ENCODE measurements at regions not wholly inside any gene's neighbourhood (a gene's known extent, or its start where the extent isn't known, plus 50 kb on each side); places are given as distances from the start of the nearest gene placed in this dataset.
"Not testable (repeated sequence)": the region's sequence is repeated elsewhere in the genome, so short reads cannot be mapped to it uniquely, and the experiment has no call there.

DNA sequence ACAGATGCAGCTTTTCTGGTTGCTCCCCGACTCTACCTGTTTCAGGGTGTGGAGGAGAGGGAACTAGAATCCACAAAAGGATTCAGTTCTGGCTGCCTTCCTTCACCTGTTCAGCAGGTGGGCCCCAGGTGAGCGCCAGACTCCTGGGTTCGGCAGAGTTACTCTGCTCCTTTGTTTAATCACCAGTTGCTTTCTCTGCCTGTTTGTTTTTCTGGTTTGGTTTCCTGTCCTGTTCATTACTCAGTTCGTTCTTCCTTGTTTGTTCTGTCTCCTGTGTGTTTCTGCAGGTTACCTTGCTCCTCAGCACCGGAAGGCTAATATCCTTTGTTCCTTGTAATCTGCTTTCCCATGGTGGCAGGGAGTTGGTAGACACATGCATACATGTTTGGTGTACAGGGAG, 508.5 kb upstream of the ATP11B start:
- no peak for DNase-seq

DNA sequence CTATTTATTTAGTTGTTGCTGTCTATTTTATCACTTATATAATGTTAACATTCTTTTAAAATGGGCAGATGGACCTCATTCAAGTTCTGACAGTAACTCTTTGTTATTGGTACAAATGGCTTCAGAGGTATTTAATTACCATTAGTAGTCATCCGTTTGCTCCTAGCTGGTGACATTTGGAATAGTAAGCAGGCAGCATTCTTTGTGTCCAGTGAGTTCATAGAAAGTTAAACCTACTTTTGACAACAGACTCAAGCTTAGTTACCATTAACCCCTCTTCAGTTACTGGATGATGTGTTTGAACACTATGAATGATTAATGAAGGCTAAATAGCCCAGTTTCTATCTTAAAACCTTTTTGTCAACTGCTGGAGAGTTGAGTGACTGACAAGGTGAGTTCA, 500.7 kb upstream of the ATP11B start:
- no peak for DNase-seq

DNA sequence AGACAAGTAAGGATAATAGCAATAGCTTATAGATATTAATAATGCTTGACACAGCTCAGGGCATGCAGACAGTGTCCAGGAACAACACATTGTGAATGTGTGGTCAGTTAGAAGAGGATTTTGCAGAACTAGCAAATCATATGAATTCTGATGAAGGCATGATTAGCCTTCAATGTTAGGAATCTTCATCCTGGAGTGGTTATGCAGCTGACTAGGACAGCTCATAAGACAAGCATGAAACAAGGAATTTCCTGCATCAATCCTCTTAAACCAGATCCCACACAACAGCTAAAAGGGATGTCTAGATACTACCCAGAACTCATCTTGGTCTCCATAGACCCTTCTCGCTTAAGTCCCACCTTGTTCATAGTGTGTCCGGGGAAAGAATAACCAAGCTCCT, 499.0 kb upstream of the ATP11B start:
- DNase-seq = no peak

DNA sequence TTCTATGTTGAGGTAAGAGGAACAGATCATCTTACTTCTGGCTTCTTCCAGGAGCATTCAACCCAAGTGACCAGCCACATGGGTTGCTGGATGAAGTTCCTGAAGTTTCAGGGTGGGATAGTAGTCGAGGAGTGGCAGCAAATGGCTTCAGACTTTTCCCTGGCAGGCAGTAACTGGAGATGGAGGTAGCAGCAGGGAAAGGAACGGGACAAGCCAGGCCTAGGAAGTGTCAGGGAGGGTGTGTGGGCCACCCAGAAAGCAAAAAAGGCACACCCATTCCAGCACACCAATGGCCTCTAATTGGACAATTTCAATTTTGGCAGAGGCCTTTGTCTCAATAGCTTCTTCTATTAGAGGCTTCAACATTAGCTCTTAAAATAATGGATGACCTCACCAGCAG, 498.6 kb upstream of the ATP11B start:
- no peak for DNase-seq

DNA sequence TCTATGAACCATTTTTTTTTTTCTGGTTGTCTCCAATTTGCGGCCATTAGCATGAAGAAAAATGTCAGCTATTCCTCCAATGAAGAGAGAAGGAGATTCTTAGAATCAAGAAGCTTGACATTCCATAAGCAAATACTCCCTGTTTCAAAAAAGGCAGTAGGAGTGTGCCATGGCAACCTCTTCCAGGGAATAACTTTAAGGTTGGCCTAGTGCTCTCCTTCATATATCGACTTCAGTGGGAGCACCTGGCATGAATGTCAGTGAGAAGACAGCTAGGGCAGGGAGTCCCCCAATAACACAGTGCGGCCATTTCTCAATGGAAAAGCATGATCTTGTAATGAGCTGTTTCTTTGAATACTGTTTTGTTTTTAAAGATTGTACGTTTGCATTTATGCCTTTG, 493.0 kb upstream of the ATP11B start:
- no peak for DNase-seq

DNA sequence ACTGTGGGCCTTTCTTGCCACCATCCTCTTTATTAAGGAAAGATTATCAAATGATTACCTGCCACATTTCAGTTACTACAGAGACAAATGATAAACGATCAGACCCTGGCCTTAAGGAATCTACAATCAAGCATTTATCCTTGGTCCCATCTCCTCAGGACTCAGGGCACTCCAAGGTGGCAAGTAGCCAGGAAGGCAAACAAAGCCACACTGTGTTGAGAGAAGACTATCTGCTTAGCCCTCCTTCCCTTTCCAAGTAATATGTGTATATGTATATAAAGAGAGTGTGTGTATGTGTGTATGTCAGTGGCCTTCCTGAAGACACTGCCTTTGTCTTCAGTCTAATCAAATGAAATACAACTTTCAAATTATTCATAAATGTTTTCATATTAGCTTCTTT, 490.1 kb upstream of the ATP11B start:
- no peak for DNase-seq

DNA sequence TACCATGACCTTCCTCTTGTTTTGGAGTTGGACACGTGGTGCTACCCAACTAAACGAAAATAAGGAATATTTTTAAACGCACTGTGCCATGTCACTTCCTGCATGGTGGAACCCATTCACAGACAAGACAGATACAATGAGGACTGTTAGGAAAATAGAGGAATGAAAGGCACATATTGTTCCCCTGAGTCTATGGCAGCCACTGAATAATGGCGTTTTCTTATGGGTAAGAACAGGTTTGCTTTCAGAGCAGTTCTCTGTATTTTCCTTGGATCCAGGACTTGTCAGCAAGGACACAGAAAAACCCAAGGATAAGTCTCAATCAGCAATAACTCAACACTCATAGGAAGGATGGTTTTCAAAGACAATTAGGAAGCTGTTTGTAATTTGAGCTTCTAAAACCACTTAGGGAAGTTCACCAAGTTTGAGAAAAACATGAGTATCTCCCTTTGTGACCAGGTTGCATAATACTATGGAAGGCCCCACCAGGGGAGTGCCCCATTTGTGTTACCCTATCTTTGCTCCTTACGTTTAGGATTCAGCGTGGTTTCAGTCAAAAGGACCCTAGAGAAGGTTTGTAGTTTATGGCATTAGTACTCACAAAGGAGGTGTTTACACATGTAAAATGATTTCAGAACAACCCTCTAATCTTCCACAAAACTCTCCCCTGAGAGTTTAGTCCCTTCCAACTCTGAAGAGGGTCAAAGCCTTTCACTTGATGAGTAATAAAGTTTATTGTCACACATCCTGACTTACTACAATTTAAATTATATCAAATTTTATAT, 487.2 kb upstream of the ATP11B start:
- DNase-seq = no peak

DNA sequence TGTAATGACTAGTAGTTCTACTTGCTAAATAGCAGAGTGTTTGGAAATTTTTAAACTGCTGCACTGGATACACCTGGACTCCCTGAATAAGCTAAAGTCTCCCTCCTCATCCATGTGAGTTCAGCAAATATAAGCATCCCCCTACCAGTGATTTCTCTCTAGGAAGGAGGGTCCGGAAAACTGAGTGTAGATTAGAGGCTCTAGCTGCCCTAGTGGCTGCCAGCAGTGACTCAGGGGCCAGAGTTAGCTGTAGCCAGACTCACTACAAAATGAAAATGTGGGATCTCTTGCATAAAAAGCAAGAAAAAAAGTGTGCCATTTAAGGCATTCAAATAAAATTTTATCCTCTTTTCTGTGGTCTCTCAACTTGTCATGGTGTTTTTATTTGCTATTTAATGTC, 485.0 kb upstream of the ATP11B start:
- no peak for DNase-seq

DNA sequence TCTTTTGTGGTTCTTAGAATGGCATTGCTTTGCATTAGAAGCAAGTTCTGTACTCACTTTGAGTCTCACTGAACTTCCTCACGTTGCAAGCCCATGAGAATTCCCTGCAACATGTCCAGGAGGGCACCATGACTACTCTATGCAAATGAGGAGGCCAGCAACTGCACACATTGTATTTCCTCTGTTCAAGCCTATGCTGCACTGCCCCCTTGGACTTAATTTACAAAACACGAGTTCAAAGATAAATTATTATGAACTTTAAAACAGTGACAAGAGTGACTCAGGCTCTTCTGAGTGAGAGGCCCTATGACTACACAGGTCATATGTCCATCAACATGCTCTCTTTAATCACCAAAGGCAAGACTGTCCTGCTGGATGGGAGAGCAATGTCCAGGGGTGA, 484.2 kb upstream of the ATP11B start:
- no peak for DNase-seq

DNA sequence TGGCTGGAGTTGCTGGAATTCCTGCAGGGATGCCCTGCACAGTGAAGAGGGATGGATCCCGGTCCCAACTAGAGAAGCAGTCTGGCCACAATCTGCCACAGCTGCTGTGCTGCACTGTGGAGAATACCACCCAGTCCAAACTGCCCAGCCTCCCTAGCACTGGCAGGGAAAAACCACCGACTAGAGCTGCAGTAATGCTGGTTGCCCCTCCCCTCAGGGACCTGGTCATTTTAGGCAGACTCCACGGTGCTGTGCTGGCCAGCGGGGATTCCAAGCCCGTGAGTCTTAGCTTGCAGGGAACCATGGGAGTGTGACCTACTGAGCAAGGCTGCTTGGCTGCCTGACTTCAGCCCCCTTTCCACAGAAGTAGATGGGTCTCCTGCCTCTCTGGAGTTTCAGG, 478.0 kb upstream of the ATP11B start:
- no peak for DNase-seq

DNA sequence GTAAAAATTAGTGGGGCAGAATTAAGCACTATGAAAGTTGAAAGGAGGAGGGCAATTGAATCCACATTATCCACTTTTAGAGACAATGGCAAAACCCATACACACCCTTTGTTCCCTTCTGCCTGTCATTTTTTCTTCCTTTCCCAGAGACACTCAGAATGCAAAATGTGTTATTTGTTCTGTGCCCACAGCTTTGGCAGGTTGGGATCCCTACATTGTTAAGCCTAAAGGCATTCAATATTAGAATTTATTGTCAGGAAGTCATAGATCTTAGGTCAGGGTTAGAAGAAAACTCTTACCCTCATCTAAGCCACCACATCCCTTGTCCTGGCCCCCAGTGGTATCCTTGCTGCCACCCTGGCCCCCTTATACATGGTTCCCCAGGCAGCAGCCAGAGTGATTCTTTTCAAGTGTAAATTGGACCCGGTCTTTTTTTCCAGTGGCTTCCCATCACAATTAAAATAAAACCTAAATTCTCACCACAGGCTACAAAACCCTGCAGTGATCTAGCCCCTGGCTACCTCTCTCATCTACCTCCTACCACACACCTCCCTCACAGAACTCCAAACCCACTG, 470.1 kb upstream of the ATP11B start:
- DNase-seq = no peak

DNA sequence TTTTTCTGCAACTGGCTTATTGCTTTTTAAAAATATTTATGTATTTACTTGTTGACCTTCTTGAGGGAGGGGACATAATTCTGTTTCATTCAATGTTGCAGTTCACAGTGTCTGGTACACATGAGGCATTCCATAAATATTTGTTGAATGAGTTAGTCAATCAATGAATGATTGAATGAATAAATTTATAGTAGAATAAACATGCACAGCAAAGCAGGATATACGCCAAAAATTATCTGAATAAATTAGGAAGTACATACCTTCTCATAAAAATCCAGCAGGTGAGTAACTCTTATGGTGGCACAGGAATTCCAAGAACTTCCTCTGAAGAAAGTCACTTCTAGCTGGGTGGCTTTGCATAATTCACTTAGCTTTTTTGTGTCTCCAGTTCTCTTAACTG, 469.4 kb upstream of the ATP11B start:
- DNase-seq = no peak

DNA sequence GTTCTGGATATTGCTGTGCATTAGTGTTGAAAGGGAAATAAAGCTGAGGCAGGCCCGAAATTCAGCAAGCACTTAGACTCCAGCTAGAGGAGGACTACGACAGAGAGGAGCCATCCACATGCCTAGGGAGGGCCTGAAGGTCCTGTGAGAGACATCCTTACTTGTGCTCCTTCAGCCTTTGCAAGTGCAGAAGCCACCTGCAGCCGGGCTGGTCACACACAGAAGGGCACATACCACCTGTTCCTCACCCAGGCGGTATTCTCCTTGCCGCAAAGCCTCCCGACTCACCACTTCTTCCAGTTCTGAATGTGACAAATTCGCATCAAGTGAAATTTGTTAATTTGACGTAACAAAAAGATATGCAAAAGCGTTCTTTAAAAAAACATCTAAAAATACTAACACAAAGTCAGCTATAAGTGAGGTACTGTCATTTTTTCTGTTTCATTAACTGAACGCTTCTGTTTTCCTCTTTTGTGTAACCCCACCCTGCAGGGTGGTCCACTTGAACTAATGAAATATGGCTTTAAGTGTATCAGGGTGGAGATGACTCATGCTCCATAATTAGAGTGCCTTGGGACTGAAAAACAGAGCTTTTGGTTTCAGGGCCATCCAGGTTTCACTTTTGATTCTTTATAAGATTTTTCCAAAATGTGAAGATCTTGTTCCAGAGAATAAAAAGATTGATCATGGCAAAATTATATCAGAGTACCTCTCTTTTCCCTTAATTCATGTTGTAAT, 467.9 kb upstream of the ATP11B start:
- no peak for DNase-seq

DNA sequence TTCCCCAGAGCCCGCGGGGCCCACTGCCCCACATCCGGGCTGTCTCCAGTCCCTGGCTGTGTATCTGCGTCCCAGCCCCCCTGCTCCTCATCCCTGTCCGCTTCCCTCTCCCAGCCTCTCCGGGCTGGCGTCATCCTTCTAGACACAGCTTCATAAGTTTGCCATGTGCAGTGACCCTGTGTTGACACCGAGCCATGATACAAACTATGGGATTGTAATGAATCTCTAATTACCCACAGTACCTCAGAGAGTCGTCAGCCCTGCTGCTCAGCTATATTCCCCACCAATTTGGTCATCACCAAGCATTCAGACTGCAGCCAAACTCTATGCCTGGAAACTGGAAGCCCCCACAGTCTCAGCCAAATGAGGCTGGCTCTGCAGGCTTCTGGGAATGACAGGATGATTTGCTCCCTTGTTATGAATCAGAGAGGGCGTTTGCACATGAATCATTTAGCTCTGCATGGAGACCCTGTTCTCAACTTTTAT, 466.1 kb upstream of the ATP11B start:
- DNase-seq = no peak

DNA sequence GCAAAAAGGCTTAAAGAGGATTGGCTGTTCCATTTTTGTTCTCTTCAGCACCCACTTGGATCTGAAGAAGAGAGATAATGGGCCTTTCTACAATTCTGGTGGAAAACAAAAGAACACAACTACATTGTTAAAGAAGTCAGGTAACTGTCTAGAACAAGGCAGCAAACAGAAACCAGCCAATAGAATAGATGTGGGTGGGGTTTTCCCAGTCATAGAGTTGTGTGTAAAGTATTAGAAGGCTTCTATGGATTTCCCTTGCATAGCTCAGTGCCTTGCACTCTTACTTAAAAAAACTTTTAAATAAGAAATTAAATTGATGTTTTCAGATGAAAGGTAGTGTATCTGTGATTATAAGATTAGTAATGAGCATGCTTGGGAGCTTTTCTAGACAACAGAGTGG, 462.7 kb upstream of the ATP11B start:
- no peak for DNase-seq

DNA sequence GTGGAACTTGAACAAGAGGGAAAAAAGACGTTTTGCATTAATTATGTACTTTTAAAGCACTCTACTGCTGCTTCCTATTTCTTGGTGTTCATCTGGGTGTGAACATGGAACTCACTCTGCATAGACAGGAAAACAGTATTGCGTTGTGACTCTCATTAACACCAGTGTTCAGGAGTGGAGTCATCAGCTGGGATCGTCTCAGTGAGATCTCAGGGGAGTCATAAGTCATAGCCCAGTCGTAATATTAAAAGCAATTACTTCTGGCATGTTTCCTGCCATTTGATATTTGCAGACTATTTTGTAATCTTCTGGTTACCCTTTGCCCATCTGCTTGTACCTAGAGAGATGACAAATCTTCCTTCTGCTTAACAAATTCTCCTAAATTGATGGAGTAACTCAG, 462.0 kb upstream of the ATP11B start:
- DNase-seq = no peak

DNA sequence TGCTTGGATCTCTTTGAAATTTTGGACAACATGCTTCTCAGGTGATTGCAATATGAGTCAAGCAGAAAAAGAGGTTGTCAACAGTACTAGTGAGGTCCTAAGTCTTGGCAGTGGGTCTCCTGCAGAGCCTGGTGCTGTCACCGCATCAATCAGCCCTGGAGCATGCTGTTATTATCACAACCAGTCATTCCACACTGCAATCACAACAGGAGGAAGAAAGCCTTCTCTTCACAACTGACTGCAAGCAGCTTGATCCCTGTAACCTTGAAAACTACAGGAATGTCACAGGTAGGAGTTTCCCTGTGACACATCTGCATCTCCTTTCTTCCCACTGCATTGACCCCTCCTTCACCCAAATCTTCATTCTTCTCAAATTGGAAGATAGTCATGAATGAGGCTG, 451.1 kb upstream of the ATP11B start:
- DNase-seq = no peak

DNA sequence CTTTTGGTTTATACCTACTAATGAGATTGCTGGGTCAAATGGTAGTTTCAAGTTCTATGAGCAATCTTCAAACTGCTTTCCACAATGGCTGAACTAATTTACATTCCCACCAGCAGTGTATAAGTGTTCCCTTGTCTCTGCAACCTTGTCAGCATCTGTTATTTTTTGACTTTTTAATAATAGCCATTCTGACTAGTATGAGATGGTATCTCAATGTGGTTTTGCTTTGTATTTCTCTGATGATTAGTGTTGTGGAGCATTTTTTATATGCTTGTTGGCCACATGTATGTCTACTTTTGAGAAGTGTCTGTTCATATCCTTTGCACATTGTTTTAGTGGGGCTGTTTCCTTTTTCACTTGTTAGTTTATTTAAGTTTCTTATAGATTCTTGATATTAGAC, 449.3 kb upstream of the ATP11B start:
- not testable (repeated sequence) for DNase-seq

DNA sequence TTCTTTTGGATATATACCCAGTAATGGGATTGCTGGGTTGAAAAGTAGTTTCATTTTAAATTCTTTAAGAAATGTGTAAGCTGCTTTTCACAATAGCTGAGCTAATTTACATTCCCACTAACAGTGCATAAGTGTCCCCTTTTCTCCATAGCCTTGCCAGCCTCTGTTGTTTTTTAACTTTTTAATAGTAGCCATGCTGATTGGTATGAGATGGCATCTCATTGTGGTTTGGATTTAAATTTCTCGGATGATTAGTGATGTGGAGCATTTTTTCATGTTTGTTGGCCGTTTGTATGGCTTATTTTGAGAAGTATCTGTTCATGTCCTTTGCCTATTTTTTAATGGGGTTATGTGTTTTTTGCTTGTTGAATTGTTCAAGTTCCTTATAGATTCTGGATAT, 444.3 kb upstream of the ATP11B start:
- DNase-seq = no peak

DNA sequence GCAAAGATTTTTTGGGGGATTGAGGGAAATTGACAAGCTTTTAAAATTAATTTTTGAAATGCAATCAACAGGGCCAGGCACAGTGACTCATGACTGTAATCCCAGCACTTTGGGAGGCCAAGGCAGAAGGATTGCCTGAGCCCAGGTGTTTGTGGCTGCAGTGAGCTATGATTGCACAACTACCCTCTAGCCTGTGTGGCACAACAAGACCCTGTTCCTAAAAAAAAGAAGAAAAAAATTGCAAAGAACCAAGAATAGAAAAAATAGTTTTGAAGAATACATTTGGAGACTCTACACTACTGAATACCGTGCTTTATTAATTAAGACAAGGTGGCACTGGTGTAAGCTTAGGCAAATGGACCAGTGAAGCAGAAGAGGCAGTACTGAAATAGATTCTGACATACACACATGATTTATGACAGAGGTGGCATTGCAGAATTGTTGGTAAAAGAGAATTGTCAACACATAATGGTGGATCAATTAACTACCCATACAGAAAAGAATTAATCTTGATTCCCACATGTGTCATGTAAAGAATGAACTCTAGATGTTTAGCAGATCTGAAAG, 443.3 kb upstream of the ATP11B start:
- no peak for DNase-seq

DNA sequence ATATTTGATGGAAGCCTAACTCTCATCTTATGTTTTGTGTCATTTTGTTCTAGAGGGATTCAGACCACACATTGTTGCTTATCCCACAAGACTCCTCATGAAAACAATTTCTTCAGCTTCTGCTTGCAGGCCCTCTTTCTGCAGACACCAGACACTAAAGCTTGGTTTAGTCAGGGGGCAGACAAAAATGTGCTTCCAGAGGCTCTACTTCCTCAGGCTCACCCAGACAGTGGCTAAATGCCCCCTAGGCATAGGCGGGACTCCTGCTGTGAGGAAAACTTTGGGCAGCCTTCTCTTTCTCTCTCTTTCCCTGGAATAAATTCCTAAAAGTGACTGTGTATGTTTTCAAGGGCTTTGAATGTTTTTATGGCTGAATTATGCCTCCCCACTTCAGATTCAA, 435.4 kb upstream of the ATP11B start:
- no peak for DNase-seq

DNA sequence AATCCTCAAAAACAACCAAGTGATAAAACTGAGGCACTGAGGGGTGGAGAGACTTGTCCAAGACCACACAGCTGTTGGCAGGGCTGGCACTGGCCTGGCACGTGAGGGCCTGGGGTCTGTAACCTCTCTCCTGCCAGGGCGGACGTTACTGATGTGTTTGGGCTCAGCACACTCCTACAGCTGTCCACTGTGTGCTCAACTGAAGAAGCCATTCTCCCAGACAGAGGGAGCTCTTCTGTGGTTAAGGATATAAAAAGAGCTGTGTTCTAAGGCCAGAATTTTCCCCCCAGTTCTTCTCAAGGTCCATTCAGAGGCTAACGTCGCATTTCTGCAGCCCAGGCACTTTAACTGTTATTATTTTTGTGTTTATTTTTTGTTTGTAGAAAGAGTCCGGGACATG, 429.0 kb upstream of the ATP11B start:
- DNase-seq = no peak

DNA sequence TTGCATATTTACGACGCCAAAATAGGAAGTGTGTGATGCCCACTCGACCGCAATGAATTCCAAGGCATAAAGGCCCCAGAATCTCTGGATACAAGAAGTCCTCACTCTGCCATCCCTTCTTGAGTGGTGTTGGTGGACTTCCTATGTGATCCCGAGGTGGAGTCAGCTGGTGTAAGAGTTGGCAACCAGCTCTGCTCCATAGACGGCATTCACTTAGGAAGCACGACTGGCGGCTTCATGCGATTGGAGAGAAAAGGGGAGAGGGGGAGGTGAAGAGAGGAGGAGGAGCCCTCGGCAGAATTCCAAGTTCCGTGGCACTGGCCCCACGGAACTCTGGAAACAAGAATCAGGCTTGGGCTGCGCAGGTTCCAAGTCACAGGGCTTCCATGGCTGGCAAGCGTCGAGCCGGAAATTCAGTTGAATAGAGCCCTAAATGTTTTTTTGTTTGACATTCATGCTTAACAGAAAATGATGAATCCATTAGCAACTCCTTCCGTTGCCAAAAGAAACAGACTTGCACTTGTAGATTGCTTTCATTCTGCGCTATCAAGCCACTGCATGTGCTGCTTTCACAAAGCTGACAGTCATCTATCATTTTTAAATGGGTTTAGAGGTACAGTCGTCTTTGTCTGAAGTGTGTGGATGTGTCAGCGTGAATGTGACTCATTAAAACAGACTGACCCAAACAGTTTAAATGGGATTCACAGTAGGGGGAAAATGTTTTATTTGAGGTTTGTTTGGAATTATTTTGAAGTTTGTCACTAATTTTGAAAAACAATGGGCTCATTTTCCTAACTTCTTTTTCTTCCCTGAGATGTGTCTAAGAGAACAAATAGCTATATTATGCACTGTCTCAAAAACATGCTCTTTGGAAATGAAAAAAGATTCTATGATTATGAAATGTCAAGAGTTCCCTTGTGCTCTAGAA, 428.3 kb upstream of the ATP11B start:
- DNase-seq = no peak

All from HCEC 1CT (cell line).